Trophoblast cell (in vitro differentiated cells and primary cell): ENCODE measurements at regions not wholly inside any gene's neighbourhood (a gene's known extent, or its start where the extent isn't known, plus 50 kb on each side); places are given as distances from the start of the nearest gene placed in this dataset.

Experiments used
- DNase-seq, 2 donors: peaks; one replicate each; pipeline ENCODE4 v3.0.0-alpha.2; 2016
- H2AFZ ChIP-seq: 2 replicates; pipeline ENCODE4 v1.6.1; 2013; ENCODE audit warnings: low read length, moderate library complexity, mild to moderate bottlenecking; ENCODE audit not compliant: insufficient read depth, poor library complexity
- H2AK5ac ChIP-seq: 2 replicates; pipeline ENCODE4 v1.6.1; 2013; ENCODE audit warnings: mild to moderate bottlenecking, low read length
- H2BK120ac ChIP-seq: 2 replicates; pipeline ENCODE4 v1.6.1; 2013; ENCODE audit warnings: low read length, mild to moderate bottlenecking, moderate library complexity; ENCODE audit not compliant: insufficient read depth, poor library complexity
- H2BK12ac ChIP-seq: 2 replicates; pipeline ENCODE4 v1.6.1; 2013; ENCODE audit warnings: mild to moderate bottlenecking, low read length, moderate library complexity
- H2BK5ac ChIP-seq: 2 replicates; pipeline ENCODE4 v1.6.1; 2013; ENCODE audit warnings: low read length, low read depth, moderate library complexity, mild to moderate bottlenecking; ENCODE audit not compliant: poor library complexity
- H3K14ac ChIP-seq: 2 replicates; pipeline ENCODE4 v1.6.1; 2013; ENCODE audit warnings: mild to moderate bottlenecking, low read length
- H3K18ac ChIP-seq: 2 replicates; pipeline ENCODE4 v1.6.1; 2013; ENCODE audit warnings: mild to moderate bottlenecking, low read length
- H3K23ac ChIP-seq: 2 replicates; pipeline ENCODE4 v1.6.1; 2013; ENCODE audit warnings: low read length
- H3K27ac ChIP-seq: 2 replicates; pipeline ENCODE4 v1.5.1; 2013; ENCODE audit warnings: low read depth, mild to moderate bottlenecking, inconsistent platforms, low read length, moderate library complexity
- H3K27me3 ChIP-seq: 2 replicates; pipeline ENCODE4 v1.6.1; 2013; ENCODE audit warnings: inconsistent platforms, mild to moderate bottlenecking, low read length, moderate library complexity; ENCODE audit not compliant: insufficient read depth
- H3K36me3 ChIP-seq, 2 experiments: 1 replicate in 1 of 2; 2 replicates in 1 of 2; pipeline ENCODE4 v1.6.1; 2013; ENCODE audit warnings: low read length in 2 of 2, mild to moderate bottlenecking in 2 of 2, moderate library complexity in 1 of 2; ENCODE audit not compliant: insufficient read depth in 2 of 2, control insufficient read depth in 1 of 2
- H3K4ac ChIP-seq: 2 replicates; pipeline ENCODE4 v1.6.1; 2013; ENCODE audit warnings: low read depth, mild to moderate bottlenecking, low read length, moderate library complexity
- H3K4me1 ChIP-seq, 2 experiments: 1 replicate in 1 of 2; 2 replicates in 1 of 2; pipeline ENCODE4 v1.6.1; 2013; ENCODE audit warnings: low read length in 2 of 2, mild to moderate bottlenecking in 2 of 2, moderate library complexity in 1 of 2; ENCODE audit not compliant: insufficient read depth in 2 of 2, control insufficient read depth in 1 of 2
- H3K4me2 ChIP-seq: 2 replicates; pipeline ENCODE4 v1.6.1; 2013; ENCODE audit warnings: inconsistent platforms, mild to moderate bottlenecking, low read length, moderate library complexity
- H3K4me3 ChIP-seq: 2 replicates; pipeline ENCODE4 v1.5.1; 2013; ENCODE audit warnings: mild to moderate bottlenecking, low read depth, low read length, inconsistent platforms
- H3K79me1 ChIP-seq: one replicate; pipeline ENCODE4 v1.6.1; 2013; ENCODE audit warnings: low read length
- H3K79me2 ChIP-seq: 2 replicates; pipeline ENCODE4 v1.6.1; 2013; ENCODE audit warnings: low read length, mild to moderate bottlenecking; ENCODE audit not compliant: control insufficient read depth, insufficient read depth, poor library complexity
- H3K9ac ChIP-seq: 2 replicates; pipeline ENCODE4 v1.6.1; 2013; ENCODE audit warnings: mild to moderate bottlenecking, low read length
- H3K9me3 ChIP-seq: 2 replicates; pipeline ENCODE4 v1.6.1; 2013; ENCODE audit warnings: low read depth, mild to moderate bottlenecking, control low read depth, inconsistent platforms, low read length; ENCODE audit not compliant: insufficient read depth
- H4K12ac ChIP-seq: 2 replicates; pipeline ENCODE4 v1.6.1; 2013; ENCODE audit warnings: low read depth, mild to moderate bottlenecking, low read length, moderate library complexity
- H4K8ac ChIP-seq: 2 replicates; pipeline ENCODE4 v1.6.1; 2013; ENCODE audit warnings: low read depth, mild to moderate bottlenecking, low read length, moderate library complexity
- H4K91ac ChIP-seq: one replicate; pipeline ENCODE4 v1.6.1; 2013; ENCODE audit warnings: low read depth, mild to moderate bottlenecking, low read length, moderate library complexity
- WGBS: extraction: QIAGEN DNeasy Blood & Tissue Kit; methylation state at CpG from one replicate; pipeline ENCODE4 v1.1.7; 2013; ENCODE audit warnings: missing lambda C conversion rate; ENCODE audit not compliant: insufficient read length, insufficient coverage; ENCODE audit errors: extremely low coverage; 5-methylcytosine and 5-hydroxymethylcytosine counted together

DNA sequence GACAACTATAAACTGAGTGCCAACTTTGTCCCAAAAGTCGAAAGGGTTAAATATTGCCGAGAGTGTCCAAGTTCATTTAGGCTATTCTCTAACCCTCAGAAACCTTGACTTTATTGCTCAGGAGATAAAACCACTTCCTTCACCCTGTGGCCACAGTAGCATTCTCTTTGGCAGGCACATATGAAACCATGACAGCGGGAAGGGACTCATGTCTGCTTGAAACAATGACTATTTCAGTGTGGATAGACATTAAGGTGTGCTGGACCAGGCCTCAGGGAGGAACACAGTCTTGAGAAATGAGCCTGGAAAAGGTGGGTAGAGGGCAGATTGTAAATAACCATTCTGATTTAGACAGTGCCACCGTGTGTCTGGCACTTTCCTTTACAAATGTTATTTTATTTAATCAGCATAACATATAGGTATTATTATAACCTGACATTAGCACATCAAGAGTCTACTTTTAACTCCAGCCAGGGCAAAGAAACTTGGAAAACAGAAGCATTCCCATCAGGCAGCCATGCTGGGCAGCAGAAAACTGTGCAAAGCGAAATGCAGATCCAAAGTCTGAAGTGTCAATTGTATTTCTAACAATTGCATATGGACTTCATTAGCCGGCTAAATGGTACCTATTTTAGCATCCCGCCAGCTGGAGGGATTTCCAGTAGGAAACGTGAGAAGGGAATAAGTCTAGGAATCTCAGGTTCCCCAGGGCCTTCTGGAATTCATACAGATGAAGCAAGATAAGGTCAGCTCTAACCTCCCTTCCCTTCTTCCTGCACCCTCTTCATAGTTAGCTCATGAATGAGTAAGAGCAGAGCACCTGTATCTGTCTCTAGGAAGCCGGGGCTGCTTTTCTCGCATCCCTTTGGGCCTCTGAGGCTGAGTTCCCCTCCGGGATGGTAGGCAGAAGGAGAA lies 212.8 kb upstream of the ELAC2 start:
- no CpG with 5 or more reads among the region's 11 CpGs for WGBS
- Histone ChIP-seq H3K9ac (no peak overlapping the region), H3K14ac (no peak overlapping the region), H3K9me3 (no peaks in the 10 kb centered on the region), H3K27me3 (no peaks in the 10 kb centered on the region), H3K4me1 (peaks cover 0 to 2% of the 10 kb centered on the region in 2 experiments), H3K27ac (no peak overlapping the region), H3K36me3 (no peaks in the 10 kb centered on the region), H3K23ac (no peak overlapping the region), H2AFZ (no peak overlapping the region), H3K4me3 (no peak overlapping the region), H2BK12ac (no peak overlapping the region), H2BK120ac (no peak overlapping the region), H2BK5ac (no peak overlapping the region), H3K4me2 (no peak overlapping the region), H3K18ac (no peak overlapping the region), H4K12ac (no peak overlapping the region), H3K79me1 (no peaks in the 10 kb centered on the region), H4K8ac (no peak overlapping the region), H3K4ac (no peak overlapping the region), H4K91ac (no peak overlapping the region), H2AK5ac (no peak overlapping the region), H3K79me2 (no peaks in the 10 kb centered on the region)
- peak; percentile 40 to 75 for DNase-seq

DNA sequence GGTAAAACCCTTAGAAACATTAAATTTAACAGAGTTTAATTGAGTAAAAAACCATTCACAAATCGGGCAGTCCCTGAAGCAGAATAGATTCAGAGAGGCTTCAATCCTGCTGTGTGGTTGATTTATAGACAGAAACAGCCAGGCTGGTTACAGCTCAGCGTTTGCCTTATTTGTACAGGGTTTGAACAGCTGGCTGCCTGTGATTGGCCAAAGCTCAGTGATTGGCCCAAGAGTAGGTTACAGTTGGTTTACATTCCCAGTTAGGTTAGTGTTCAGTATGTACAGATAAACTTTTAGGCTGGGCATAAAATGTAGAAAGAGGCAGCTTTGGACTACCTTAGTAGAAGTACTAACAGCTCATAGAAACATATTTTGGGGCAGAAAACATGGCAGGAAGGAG lies 210.4 kb upstream of the ELAC2 start:
- Histone ChIP-seq H3K23ac (no peak overlapping the region), H3K4me1 (peaks cover 0 to 2% of the 10 kb centered on the region in 2 experiments), H2AK5ac (no peak overlapping the region), H2BK12ac (no peak overlapping the region), H3K4me2 (no peak overlapping the region), H2AFZ (no peak overlapping the region), H4K8ac (no peak overlapping the region), H3K36me3 (no peaks in the 10 kb centered on the region), H2BK5ac (no peak overlapping the region), H3K4ac (no peak overlapping the region), H4K91ac (no peak overlapping the region), H3K9ac (no peak overlapping the region), H3K18ac (no peak overlapping the region), H3K27ac (no peak overlapping the region), H3K14ac (no peak overlapping the region), H2BK120ac (no peak overlapping the region), H3K27me3 (no peaks in the 10 kb centered on the region), H3K79me1 (no peaks in the 10 kb centered on the region), H3K79me2 (no peaks in the 10 kb centered on the region), H3K9me3 (no peaks in the 10 kb centered on the region), H3K4me3 (no peak overlapping the region), H4K12ac (no peak overlapping the region)
- DNase-seq: no peak
- no CpG with 5 or more reads among the region's 2 CpGs for WGBS

- H3K27me3 ChIP-seq: no peaks in the 10 kb centered on the region
- H3K4me1 ChIP-seq: peaks cover 0 to 2% of the 10 kb centered on the region in 2 experiments
- H3K4me2 ChIP-seq: no peak overlapping the region
- DNase-seq: peak in 1 of 2 donors; percentile 10
- no peak overlapping the region for H4K8ac ChIP-seq
- H2BK120ac ChIP-seq: no peak overlapping the region
- H3K9me3 ChIP-seq: peaks cover 2% of the 10 kb centered on the region
- H2AFZ ChIP-seq: no peak overlapping the region
- no peak overlapping the region for H3K4ac ChIP-seq
- no peaks in the 10 kb centered on the region for H3K79me2 ChIP-seq
- H3K14ac ChIP-seq: no peak overlapping the region
- H4K91ac ChIP-seq: no peak overlapping the region
- no peaks in the 10 kb centered on the region for H3K79me1 ChIP-seq
- H3K9ac ChIP-seq: no peak overlapping the region
- H3K27ac ChIP-seq: no peak overlapping the region
- no peak overlapping the region for H2BK12ac ChIP-seq
- no peak overlapping the region for H3K18ac ChIP-seq
- H3K36me3 ChIP-seq: no peaks in the 10 kb centered on the region
- H3K4me3 ChIP-seq: no peak overlapping the region
- H2AK5ac ChIP-seq: no peak overlapping the region
- no CpG with 5 or more reads among the region's 4 CpGs for WGBS
- H2BK5ac ChIP-seq: no peak overlapping the region
- H4K12ac ChIP-seq: no peak overlapping the region
- no peak overlapping the region for H3K23ac ChIP-seq
Observed at GRCh38 chr17:13222975-13223374, 205.1 kb upstream of the ELAC2 start.

GRCh38 chr17:13212860-13213259 lies 195.0 kb upstream of the ELAC2 start:
- Histone ChIP-seq H3K9me3 (no peaks in the 10 kb centered on the region), H2BK120ac (no peak overlapping the region), H3K9ac (no peak overlapping the region), H3K23ac (no peak overlapping the region), H3K79me1 (no peaks in the 10 kb centered on the region), H3K4me3 (no peak overlapping the region), H2AFZ (no peak overlapping the region), H3K79me2 (no peaks in the 10 kb centered on the region), H3K36me3 (no peaks in the 10 kb centered on the region), H4K12ac (no peak overlapping the region), H4K8ac (no peak overlapping the region), H2BK12ac (no peak overlapping the region), H4K91ac (no peak overlapping the region), H2BK5ac (no peak overlapping the region), H3K4me1 (no peaks in the 10 kb centered on the region), H2AK5ac (no peak overlapping the region), H3K27ac (no peak overlapping the region), H3K4me2 (no peak overlapping the region), H3K14ac (no peak overlapping the region), H3K18ac (no peak overlapping the region), H3K4ac (no peak overlapping the region), H3K27me3 (no peaks in the 10 kb centered on the region)
- no peak for DNase-seq
